Liver (tissue), 8 donors: ENCODE measurements at regions not wholly inside any gene's neighbourhood (a gene's known extent, or its start where the extent isn't known, plus 50 kb on each side); places are given as distances from the start of the nearest gene placed in this dataset.
A peak's percentile ranks its signal among the peaks of the same experiment; 100 is the strongest.

Experiments used
- DNase-seq: peaks from one replicate; pipeline ENCODE4 v3.0.0-alpha.2; 2017; ENCODE audit warnings: low spot score
- H3K27ac ChIP-seq, 2 donors: one replicate each; pipeline ENCODE4 v1.7.0; 2013; ENCODE audit warnings: inconsistent platforms in 2 of 2, low read length in 2 of 2, control low read depth in 1 of 2, low read depth in 1 of 2, mild to moderate bottlenecking in 1 of 2
- H3K27me3 ChIP-seq, 4 donors: one replicate each; pipeline versions ENCODE4 v1.6.1 to v1.7.0; 2013; ENCODE audit warnings: low read length in 3 of 4, inconsistent platforms in 1 of 4, mild to moderate bottlenecking in 1 of 4, moderate library complexity in 1 of 4; ENCODE audit not compliant: control insufficient read depth in 4 of 4, insufficient read depth in 4 of 4
- H3K36me3 ChIP-seq, 4 donors: one replicate each; pipeline versions ENCODE4 v1.6.1 to v1.7.0; 2013; ENCODE audit warnings: low read length in 3 of 4, mild to moderate bottlenecking in 3 of 4, low read depth in 1 of 4, moderate library complexity in 1 of 4; ENCODE audit not compliant: control insufficient read depth in 4 of 4, insufficient read depth in 3 of 4
- H3K4me1 ChIP-seq, 4 donors: one replicate each; pipeline versions ENCODE4 v1.6.1 to v1.7.0; 2013; ENCODE audit warnings: low read length in 3 of 4, mild to moderate bottlenecking in 3 of 4, moderate library complexity in 1 of 4; ENCODE audit not compliant: control insufficient read depth in 4 of 4, insufficient read depth in 4 of 4
- H3K4me3 ChIP-seq, 3 donors: one replicate each; pipeline versions ENCODE4 v1.6.1 to v1.7.0; 2013; ENCODE audit warnings: low read length in 3 of 3, control low read depth in 1 of 3, low read depth in 1 of 3, mild to moderate bottlenecking in 1 of 3
- H3K9ac ChIP-seq, 2 donors: one replicate each; pipeline ENCODE4 v1.7.0; 2013; ENCODE audit warnings: low read length in 2 of 2, mild to moderate bottlenecking in 2 of 2, moderate library complexity in 2 of 2, control low read depth in 1 of 2, low read depth in 1 of 2
- H3K9me3 ChIP-seq, 4 donors: one replicate each; pipeline versions ENCODE4 v1.6.1 to v1.7.0; 2013; ENCODE audit warnings: low read length in 3 of 4; ENCODE audit not compliant: control insufficient read depth in 4 of 4
- ATF3 ChIP-seq: IDR thresholded peaks from 2 replicates; pipeline ENCODE4 v1.6.1; 2016; ENCODE audit warnings: antibody characterized with exemption
- CTCF ChIP-seq: fragments of 150-350 bp; IDR thresholded peaks from 2 replicates; pipeline ENCODE4 v1.5.1; 2017; ENCODE audit warnings: improper control_type of control experiment, low read depth, low read length; ENCODE audit not compliant: missing input control
- EGR1 ChIP-seq, 2 donors: IDR thresholded peaks; 2 replicates each; pipeline ENCODE4 v1.6.1; 2016 to 2018; ENCODE audit warnings: antibody characterized with exemption in 2 of 2, low read depth in 2 of 2
- FOXA1 ChIP-seq: IDR thresholded peaks from 2 replicates; pipeline ENCODE4 v1.6.1; 2016; ENCODE audit warnings: antibody characterized with exemption
- FOXA2 ChIP-seq: IDR thresholded peaks from 2 replicates; pipeline ENCODE4 v1.6.1; 2016; ENCODE audit warnings: antibody characterized with exemption
- GABPA ChIP-seq, 2 donors: IDR thresholded peaks in 1 of 2; conservative IDR thresholded peaks in 1 of 2; 2 replicates each; pipeline ENCODE4 v1.6.1; 2016; ENCODE audit warnings: antibody characterized with exemption in 2 of 2, mild to moderate bottlenecking in 1 of 2, moderate library complexity in 1 of 2
- HNF4A ChIP-seq, 2 donors: conservative IDR thresholded peaks; 2 replicates each; pipeline ENCODE4 v1.6.1; 2016; ENCODE audit warnings: antibody characterized with exemption in 2 of 2, mild to moderate bottlenecking in 2 of 2
- HNF4G ChIP-seq: IDR thresholded peaks from 2 replicates; pipeline ENCODE4 v1.6.1; 2016; ENCODE audit warnings: antibody characterized with exemption
- JUND ChIP-seq, 2 donors: IDR thresholded peaks; 2 replicates each; pipeline ENCODE4 v1.6.1; 2016; ENCODE audit warnings: antibody characterized with exemption in 2 of 2
- MAX ChIP-seq: IDR thresholded peaks from 2 replicates; pipeline ENCODE4 v1.6.1; 2016; ENCODE audit warnings: antibody characterized with exemption
- NR2F2 ChIP-seq: IDR thresholded peaks from 2 replicates; pipeline ENCODE4 v1.6.1; 2016; ENCODE audit warnings: antibody characterized with exemption
- RAD21 ChIP-seq, 2 donors: IDR thresholded peaks; 2 replicates each; pipeline ENCODE4 v1.6.1; 2016; ENCODE audit warnings: antibody characterized with exemption in 2 of 2, mild to moderate bottlenecking in 2 of 2
- REST ChIP-seq: IDR thresholded peaks from 2 replicates; pipeline ENCODE4 v1.6.1; 2016; ENCODE audit warnings: antibody characterized with exemption, mild to moderate bottlenecking
- RXRA ChIP-seq, 2 donors: IDR thresholded peaks; 2 replicates each; pipeline ENCODE4 v1.6.1; 2017 to 2018; ENCODE audit warnings: antibody characterized with exemption in 2 of 2, mild to moderate bottlenecking in 1 of 2
- SP1 ChIP-seq: IDR thresholded peaks from 2 replicates; pipeline ENCODE4 v1.6.1; 2018; ENCODE audit warnings: antibody characterized with exemption, mild to moderate bottlenecking
- TAF1 ChIP-seq: conservative IDR thresholded peaks from 2 replicates; pipeline ENCODE4 v1.6.1; 2016; ENCODE audit warnings: antibody characterized with exemption, mild to moderate bottlenecking
- YY1 ChIP-seq: IDR thresholded peaks from 2 replicates; pipeline ENCODE4 v1.6.1; 2016; ENCODE audit warnings: antibody characterized with exemption, mild to moderate bottlenecking
- ZBTB33 ChIP-seq: IDR thresholded peaks from 2 replicates; pipeline ENCODE4 v1.6.1; 2016; ENCODE audit warnings: antibody characterized with exemption
- WGBS: extraction: QIAGEN DNeasy Blood & Tissue Kit; methylation state at CpG from one replicate; pipeline ENCODE4 v1.1.7; 2013; 5-methylcytosine and 5-hydroxymethylcytosine counted together
- donor health status: healthy.
- donor health status: healthy.
- donor health status: healthy.
- donor health status: healthy.
- donor health status: healthy.

GRCh38 chr13:105788530-105788929 lies 746.9 kb downstream of the EFNB2 start:
- Histone ChIP-seq H3K9ac (no peak overlapping the region), H3K4me3 (no peak overlapping the region), H3K36me3 (no peaks in the 10 kb centered on the region), H3K27ac (no peak overlapping the region), H3K4me1 (peaks cover 5 to 16% (median 6%) of the 10 kb centered on the region in 4 donors), H3K27me3 (no peaks in the 10 kb centered on the region), H3K9me3 (no peaks in the 10 kb centered on the region)
- WGBS: 79% methylated on average over 3 of the region's 3 CpGs
- no peak for DNase-seq
- TF ChIP-seq HNF4G (no peak), FOXA1 (no peak), GABPA (IDR thresholded peaks at IDR 0.05 in 1 of 2, conservative IDR thresholded peaks at IDR 0.05 in 1 of 2) (no peak), ATF3 (no peak), NR2F2 (no peak), SP1 (no peak)

GRCh38 chr13:105787632-105788031 lies 747.8 kb downstream of the EFNB2 start:
- no peak for DNase-seq
- Histone ChIP-seq H3K4me3 (no peak overlapping the region), H3K27ac (peak overlapping the region in 1 of 2 donors; percentile 2), H3K27me3 (no peaks in the 10 kb centered on the region), H3K4me1 (peaks cover 5 to 16% (median 6%) of the 10 kb centered on the region in 4 donors), H3K36me3 (no peaks in the 10 kb centered on the region), H3K9ac (no peak overlapping the region), H3K9me3 (no peaks in the 10 kb centered on the region)
- TF ChIP-seq GABPA (IDR thresholded peaks at IDR 0.05 in 1 of 2, conservative IDR thresholded peaks at IDR 0.05 in 1 of 2): peak in 1 of 2 donors; percentile 24
- no peak for TF ChIP-seq CTCF
- peak in 1 of 2 donors; percentile 85 for TF ChIP-seq RXRA (IDR thresholded peaks at IDR 0.05)
- TF ChIP-seq HNF4G: no peak
- TF ChIP-seq YY1: peak; percentile 64
- TF ChIP-seq MAX: peak; percentile 58
- peak; percentile 92 for TF ChIP-seq FOXA2
- no peak for TF ChIP-seq ATF3
- TF ChIP-seq SP1: peak; percentile 31
- TF ChIP-seq ZBTB33: peak; percentile 55
- TF ChIP-seq NR2F2: no peak
- peak in 1 of 2 donors; percentile 45 for TF ChIP-seq RAD21 (IDR thresholded peaks at IDR 0.05)
- peak in 1 of 2 donors; percentile 58 for TF ChIP-seq EGR1 (IDR thresholded peaks at IDR 0.05; ENCODE audit: low read depth in 2 of 2)
- TF ChIP-seq HNF4A (conservative IDR thresholded peaks at IDR 0.05): peak; percentile 56 to 86
- peak; percentile 32 for TF ChIP-seq REST
- TF ChIP-seq JUND (IDR thresholded peaks at IDR 0.05): peak in 1 of 2 donors; percentile 64
- peak; percentile 78 for TF ChIP-seq FOXA1
- no peak for TF ChIP-seq TAF1
- WGBS: 28% methylated on average over 9 of the region's 9 CpGs
